Spleen (tissue), 11 donors: ENCODE measurements at regions not wholly inside any gene's neighbourhood (a gene's known extent, or its start where the extent isn't known, plus 50 kb on each side); places are given as distances from the start of the nearest gene placed in this dataset.
A peak's percentile ranks its signal among the peaks of the same experiment; 100 is the strongest.

Experiments
- DNase-seq: peaks from one replicate; pipeline ENCODE4 v3.0.0-alpha.2; 2020
- H3K27ac ChIP-seq, 8 donors: fragments of 200-600 bp; sonication (generic) in 7 of 8; 1 replicate in 4 of 8; 2 replicates in 4 of 8; pipeline versions ENCODE4 v1.5.0 to v1.8.0; 2016 to 2021; ENCODE audit warnings: inconsistent platforms in 4 of 8, mild to moderate bottlenecking in 4 of 8, moderate library complexity in 1 of 8
- H3K27me3 ChIP-seq, 7 donors: fragments of 200-600 bp; sonication (generic) in 6 of 7; replicated peaks in 1 of 7; 1 replicate in 4 of 7; 2 replicates in 3 of 7; pipeline versions ENCODE4 v1.5.0 to v1.8.0; 2016 to 2021; ENCODE audit warnings: inconsistent platforms in 3 of 7, mild to moderate bottlenecking in 1 of 7
- H3K36me3 ChIP-seq, 6 donors: fragments of 200-600 bp; sonication (generic) in 5 of 6; 1 replicate in 4 of 6; 2 replicates in 2 of 6; pipeline versions ENCODE4 v1.5.0 to v1.8.0; 2016 to 2021; ENCODE audit warnings: inconsistent platforms in 2 of 6
- H3K4me1 ChIP-seq, 6 donors: fragments of 200-600 bp; sonication (generic) in 5 of 6; 1 replicate in 3 of 6; 2 replicates in 3 of 6; pipeline versions ENCODE4 v1.5.0 to v1.8.0; 2016 to 2021; ENCODE audit warnings: inconsistent platforms in 3 of 6
- H3K4me3 ChIP-seq, 8 donors: fragments of 200-600 bp; sonication (generic) in 7 of 8; 1 replicate in 4 of 8; 2 replicates in 4 of 8; pipeline versions ENCODE4 v1.5.0 to v1.8.0; 2016 to 2021; ENCODE audit warnings: inconsistent platforms in 4 of 8, mild to moderate bottlenecking in 4 of 8, moderate library complexity in 2 of 8
- H3K9me3 ChIP-seq, 8 donors: fragments of 200-600 bp; sonication (generic) in 7 of 8; 1 replicate in 4 of 8; 2 replicates in 4 of 8; pipeline versions ENCODE4 v1.5.0 to v1.8.0; 2016 to 2021; ENCODE audit warnings: inconsistent platforms in 4 of 8
- POLR2A ChIP-seq, 3 donors: fragments of 450-650 bp; IDR thresholded peaks; one replicate each; pipeline ENCODE4 v1.5.1; 2017; ENCODE audit warnings: antibody characterized with exemption in 3 of 3, mild to moderate bottlenecking in 1 of 3
- POLR2AphosphoS5 ChIP-seq, 3 donors: sonication (generic); formaldehyde crosslinking; IDR thresholded peaks; one replicate each; pipeline ENCODE4 v1.5.1; 2017; ENCODE audit warnings: antibody characterized with exemption in 3 of 3
- WGBS, 5 donors: extraction: QIAGEN DNeasy Blood & Tissue Kit in 3 of 5; methylation state at CpG; one replicate each; pipeline versions ENCODE4 v1.1.5 to v1.1.7; 2013 to 2018; 5-methylcytosine and 5-hydroxymethylcytosine counted together
- intact Hi-C: fragments of 100-400 bp; cut with DNase I; formaldehyde crosslinking; loops from one replicate; pipeline ENCODE4 v1.15.0; 2023; ENCODE audit warnings: low total_unique reads
- TF ChIP-seq, protein P1 (sequence below), 11 experiments: fragments of 200-600 bp in 7 of 11; fragments of 450-650 bp in 4 of 11; sonication (generic) in 4 of 11; IDR thresholded peaks in 8 of 11; conservative IDR thresholded peaks in 3 of 11; 1 replicate in 7 of 11; 2 replicates in 4 of 11; pipeline versions ENCODE4 v1.4.0 to v1.8.0; 2016 to 2021; ENCODE audit warnings: antibody characterized with exemption in 11 of 11, inconsistent platforms in 4 of 11, mild to moderate bottlenecking in 1 of 11
- donor health status: healthy with polysubstance abuse.
- donor health status: DM: no; HTN: no; CAD: no; lungs with moderate emphysema.
- donor health status: DM: no; HTN: no; CAD: no.
- donor health status: Bipolar disorder and iron deficiency.
- donor health status: healthy.
- donor health status: DM: no; HTN: no; CAD: no.
- donor health status: DM: yes; HTN: yes; CAD: no.

DNA sequence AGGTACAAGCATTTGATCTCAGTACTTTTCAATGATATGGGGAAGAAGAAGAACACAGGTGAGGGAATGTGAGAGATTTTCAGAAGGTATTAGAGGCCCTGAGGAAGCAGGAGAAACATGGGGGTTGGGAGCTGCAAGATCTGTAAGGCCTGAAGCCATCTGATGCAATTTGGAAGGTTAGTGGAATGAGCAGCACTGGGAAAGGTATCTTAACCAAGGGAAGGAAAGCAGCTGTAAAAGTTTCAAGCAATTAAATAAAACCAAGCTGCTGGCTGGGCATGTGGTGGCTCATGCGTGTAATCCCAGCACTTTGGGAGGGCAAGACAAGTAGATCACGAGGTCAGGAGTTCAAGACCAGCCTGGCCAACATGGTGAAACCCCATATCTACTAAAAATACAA, 104.4 kb upstream of the PARP11 start:
- H3K27ac ChIP-seq: no peak overlapping the region
- intact Hi-C loops: no loop called here

DNA sequence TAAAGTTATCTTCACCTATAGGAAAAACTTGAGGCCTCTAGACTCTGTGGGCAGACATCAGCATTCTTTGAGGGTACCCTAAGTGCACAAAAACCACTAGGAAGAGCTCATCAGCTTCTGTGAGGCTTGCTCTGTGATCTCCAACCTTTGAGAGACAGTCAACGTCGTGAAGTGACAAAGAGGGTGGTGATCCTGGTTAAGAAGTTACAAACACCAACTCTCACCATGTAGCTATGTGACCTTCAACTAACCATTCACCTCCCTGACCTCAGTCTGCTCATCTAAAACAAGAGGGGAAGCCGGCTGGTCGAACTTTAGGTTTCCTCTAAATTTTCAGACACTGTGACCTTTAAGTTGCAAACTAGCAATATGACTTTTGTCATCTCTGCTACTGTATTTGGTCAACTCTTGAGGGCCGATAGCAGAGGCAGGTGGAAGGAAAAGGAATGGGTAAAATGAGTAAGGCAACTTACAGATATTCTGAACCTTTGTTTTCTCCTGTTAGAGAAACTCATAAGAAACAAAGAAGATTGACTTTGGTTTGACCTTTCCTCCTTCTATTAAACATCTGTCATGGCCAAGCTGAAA, 103.2 kb upstream of the PARP11 start:
- Histone ChIP-seq H3K9me3 (no peaks in the 10 kb centered on the region), H3K4me3 (no peak overlapping the region), H3K27me3 (no peaks in the 10 kb centered on the region), H3K4me1 (peaks cover 5 to 33% (median 23%) of the 10 kb centered on the region in 6 donors), H3K27ac (no peak overlapping the region), H3K36me3 (no peaks in the 10 kb centered on the region)
- DNase-seq: no peak
- intact Hi-C loops: no loop called here
- WGBS, 5 donors: 52 to 71% (median 59%) methylated on average over 5 of the region's 5 CpGs
- no peak for TF ChIP-seq POLR2A (IDR thresholded peaks at IDR 0.05)
- TF ChIP-seq, protein P1, sequence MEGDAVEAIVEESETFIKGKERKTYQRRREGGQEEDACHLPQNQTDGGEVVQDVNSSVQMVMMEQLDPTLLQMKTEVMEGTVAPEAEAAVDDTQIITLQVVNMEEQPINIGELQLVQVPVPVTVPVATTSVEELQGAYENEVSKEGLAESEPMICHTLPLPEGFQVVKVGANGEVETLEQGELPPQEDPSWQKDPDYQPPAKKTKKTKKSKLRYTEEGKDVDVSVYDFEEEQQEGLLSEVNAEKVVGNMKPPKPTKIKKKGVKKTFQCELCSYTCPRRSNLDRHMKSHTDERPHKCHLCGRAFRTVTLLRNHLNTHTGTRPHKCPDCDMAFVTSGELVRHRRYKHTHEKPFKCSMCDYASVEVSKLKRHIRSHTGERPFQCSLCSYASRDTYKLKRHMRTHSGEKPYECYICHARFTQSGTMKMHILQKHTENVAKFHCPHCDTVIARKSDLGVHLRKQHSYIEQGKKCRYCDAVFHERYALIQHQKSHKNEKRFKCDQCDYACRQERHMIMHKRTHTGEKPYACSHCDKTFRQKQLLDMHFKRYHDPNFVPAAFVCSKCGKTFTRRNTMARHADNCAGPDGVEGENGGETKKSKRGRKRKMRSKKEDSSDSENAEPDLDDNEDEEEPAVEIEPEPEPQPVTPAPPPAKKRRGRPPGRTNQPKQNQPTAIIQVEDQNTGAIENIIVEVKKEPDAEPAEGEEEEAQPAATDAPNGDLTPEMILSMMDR (IDR thresholded peaks at IDR 0.05 in 8 of 11, conservative IDR thresholded peaks at IDR 0.05 in 3 of 11): no peak
- no peak for TF ChIP-seq POLR2AphosphoS5 (IDR thresholded peaks at IDR 0.05)

More for the DNA sequence above, 104.4 kb upstream of the PARP11 start:
- peaks cover 5 to 28% (median 21%) of the 10 kb centered on the region in 6 donors for H3K4me1 ChIP-seq
- DNase-seq: no peak
- no peaks in the 10 kb centered on the region for H3K36me3 ChIP-seq
- peaks cover 0 to 4% (median 0%) of the 10 kb centered on the region in 8 donors for H3K9me3 ChIP-seq
- TF ChIP-seq, protein P1 (IDR thresholded peaks at IDR 0.05 in 8 of 11, conservative IDR thresholded peaks at IDR 0.05 in 3 of 11): no peak
- no peak for TF ChIP-seq POLR2AphosphoS5 (IDR thresholded peaks at IDR 0.05)
- TF ChIP-seq POLR2A (IDR thresholded peaks at IDR 0.05): no peak
- H3K27me3 ChIP-seq: no peaks in the 10 kb centered on the region
- H3K4me3 ChIP-seq: no peak overlapping the region
- 76 to 94% (median 88%) methylated on average over 2 of the region's 2 CpGs for WGBS, 5 donors

DNA sequence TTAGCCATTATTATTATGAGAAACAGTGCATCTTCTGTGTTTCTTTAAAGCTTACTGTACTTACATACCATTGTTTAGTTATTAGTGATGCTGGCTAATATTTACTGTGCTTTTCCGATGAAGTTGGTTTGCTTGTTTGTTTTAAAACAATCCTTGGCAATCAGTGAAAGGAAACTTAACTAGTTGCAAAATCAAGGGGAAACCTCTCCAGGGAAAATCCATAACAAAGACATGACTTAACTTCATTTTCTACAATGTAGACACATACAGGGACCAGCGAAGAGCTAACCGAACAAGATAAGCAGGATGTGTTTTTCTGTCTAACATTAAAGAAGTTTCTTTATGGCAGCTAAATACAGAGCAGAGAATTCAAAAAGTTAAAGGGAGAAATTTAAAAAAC, 102.5 kb upstream of the PARP11 start:
- H3K4me1 ChIP-seq: peaks cover 5 to 33% (median 23%) of the 10 kb centered on the region in 6 donors
- no peaks in the 10 kb centered on the region for H3K9me3 ChIP-seq
- no peaks in the 10 kb centered on the region for H3K27me3 ChIP-seq
- intact Hi-C loops: no loop called here
- H3K27ac ChIP-seq: no peak overlapping the region
- no peak overlapping the region for H3K4me3 ChIP-seq
- 89 to 95% (median 93%) methylated on average over 3 of the region's 3 CpGs for WGBS, 5 donors
- DNase-seq: no peak
- TF ChIP-seq, protein P1 (IDR thresholded peaks at IDR 0.05 in 8 of 11, conservative IDR thresholded peaks at IDR 0.05 in 3 of 11): no peak
- TF ChIP-seq POLR2AphosphoS5 (IDR thresholded peaks at IDR 0.05) (no peak), POLR2A (IDR thresholded peaks at IDR 0.05) (no peak)
- no peaks in the 10 kb centered on the region for H3K36me3 ChIP-seq

DNA sequence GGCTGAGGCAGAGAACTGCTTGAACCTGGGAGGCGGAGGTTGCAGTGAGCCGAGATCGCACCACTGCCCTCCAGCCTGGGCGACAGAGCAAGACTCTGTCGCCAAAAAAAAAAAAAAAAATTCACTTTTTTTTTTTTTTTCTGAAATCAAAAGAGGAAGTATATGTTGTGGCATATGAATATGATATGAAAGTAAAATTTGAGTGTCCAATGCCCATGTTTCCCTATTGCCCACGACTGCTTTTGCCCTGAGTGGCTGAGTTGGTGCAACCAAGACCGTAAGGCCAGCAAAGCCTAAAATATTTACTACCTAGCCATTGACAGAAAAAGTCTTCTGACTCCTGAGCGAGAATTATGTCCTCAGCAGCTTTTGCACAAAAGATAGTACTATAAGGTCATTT, 101.7 kb upstream of the PARP11 start:
- no peak for DNase-seq
- no peaks in the 10 kb centered on the region for H3K9me3 ChIP-seq
- intact Hi-C loops: no loop called here
- peaks cover 5 to 33% (median 23%) of the 10 kb centered on the region in 6 donors for H3K4me1 ChIP-seq
- WGBS, 5 donors: 51 to 69% (median 59%) methylated on average over 8 of the region's 8 CpGs
- H3K27me3 ChIP-seq: no peaks in the 10 kb centered on the region
- H3K36me3 ChIP-seq: no peaks in the 10 kb centered on the region
- TF ChIP-seq POLR2A (IDR thresholded peaks at IDR 0.05): no peak
- TF ChIP-seq, protein P1 (IDR thresholded peaks at IDR 0.05 in 8 of 11, conservative IDR thresholded peaks at IDR 0.05 in 3 of 11): no peak
- TF ChIP-seq POLR2AphosphoS5 (IDR thresholded peaks at IDR 0.05): no peak
- peak overlapping the region in 2 of 8 donors; percentile 26 to 46 for H3K27ac ChIP-seq
- H3K4me3 ChIP-seq: no peak overlapping the region
